Esophagus squamous epithelium (tissue), 4 donors: ENCODE measurements at regions not wholly inside any gene's neighbourhood (a gene's known extent, or its start where the extent isn't known, plus 50 kb on each side); places are given as distances from the start of the nearest gene placed in this dataset.

Experiments used
- CTCF ChIP-seq, 6 experiments: fragments of 450-650 bp in 4 of 6; fragments of 200-600 bp in 2 of 6; sonication (generic) in 2 of 6; IDR thresholded peaks; one replicate each; pipeline ENCODE4 v1.5.1; 2016 to 2019; ENCODE audit warnings: antibody characterized with exemption in 6 of 6, mild to moderate bottlenecking in 4 of 6, moderate library complexity in 4 of 6
- POLR2A ChIP-seq, 4 donors: fragments of 450-650 bp; IDR thresholded peaks; one replicate each; pipeline ENCODE4 v1.6.1; 2017; ENCODE audit warnings: antibody characterized with exemption in 4 of 4, mild to moderate bottlenecking in 4 of 4, moderate library complexity in 3 of 4

- TF ChIP-seq CTCF (IDR thresholded peaks at IDR 0.05) (no peak), POLR2A (IDR thresholded peaks at IDR 0.05) (no peak)
Measured at GRCh38 chr14:36083317-36083716, 93.2 kb downstream of the PTCSC3 start.
